Progenitor cell of endocrine pancreas (in vitro differentiated cells): ENCODE measurements at regions not wholly inside any gene's neighbourhood (a gene's known extent, or its start where the extent isn't known, plus 50 kb on each side); places are given as distances from the start of the nearest gene placed in this dataset.

Source experiments
- DNase-seq: peaks from one replicate; pipeline ENCODE4 v3.0.0; 2021; ENCODE audit warnings: low spot score; ENCODE audit not compliant: unreplicated experiment
- H3K27ac Mint-ChIP-seq: 2 replicates; pipeline ENCODE4 v1.8.0; 2021; ENCODE audit warnings: mild to moderate bottlenecking, moderate library complexity, mixed read lengths
- H3K27me3 Mint-ChIP-seq: 2 replicates; pipeline ENCODE4 v1.8.0; 2021; ENCODE audit warnings: mixed read lengths
- H3K36me3 Mint-ChIP-seq: 2 replicates; pipeline ENCODE4 v1.8.0; 2022; ENCODE audit warnings: mixed read lengths; ENCODE audit not compliant: insufficient read depth
- H3K4me1 Mint-ChIP-seq: 2 replicates; pipeline ENCODE4 v1.8.0; 2021; ENCODE audit warnings: low read depth, mixed read lengths
- H3K4me3 Mint-ChIP-seq: 2 replicates; pipeline ENCODE4 v1.8.0; 2021; ENCODE audit warnings: low read depth, mild to moderate bottlenecking, moderate library complexity, mixed read lengths
- H3K9me3 Mint-ChIP-seq: 2 replicates; pipeline ENCODE4 v1.8.0; 2021; ENCODE audit warnings: low read depth, mixed read lengths
- TF ChIP-seq, protein P1 (sequence below): fragments of 200-600 bp; sonication (generic); IDR thresholded peaks from one replicate; pipeline ENCODE4 v1.5.0; 2021; ENCODE audit warnings: antibody characterized with exemption, mild to moderate bottlenecking; ENCODE audit not compliant: unreplicated experiment

DNA sequence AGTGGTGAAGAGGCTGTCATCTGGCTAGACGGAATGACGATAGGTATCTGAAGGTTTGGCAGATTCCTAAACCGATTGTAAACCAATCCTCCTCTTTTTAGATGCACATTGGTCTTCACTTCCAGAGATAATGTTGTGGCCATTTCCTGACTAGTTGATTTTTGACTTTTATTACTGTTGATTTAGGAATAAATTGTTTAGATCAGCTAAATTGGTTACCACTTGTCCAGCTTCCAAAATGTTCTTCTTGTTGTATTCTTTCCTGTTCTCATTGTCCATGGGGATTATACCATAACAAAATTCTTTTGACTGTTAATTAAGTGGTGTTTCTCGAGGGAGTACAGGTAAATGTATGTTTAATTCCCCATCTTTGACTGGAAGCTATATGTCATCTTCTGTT, 119.7 kb downstream of the MACROH2A1 start:
- Mint-ChIP-seq H3K36me3 (no peaks in the 10 kb centered on the region), H3K9me3 (peaks cover 13% of the 10 kb centered on the region), H3K4me1 (no peaks in the 10 kb centered on the region), H3K27me3 (no peaks in the 10 kb centered on the region), H3K4me3 (no peak overlapping the region), H3K27ac (no peak overlapping the region)
- TF ChIP-seq, protein P1, sequence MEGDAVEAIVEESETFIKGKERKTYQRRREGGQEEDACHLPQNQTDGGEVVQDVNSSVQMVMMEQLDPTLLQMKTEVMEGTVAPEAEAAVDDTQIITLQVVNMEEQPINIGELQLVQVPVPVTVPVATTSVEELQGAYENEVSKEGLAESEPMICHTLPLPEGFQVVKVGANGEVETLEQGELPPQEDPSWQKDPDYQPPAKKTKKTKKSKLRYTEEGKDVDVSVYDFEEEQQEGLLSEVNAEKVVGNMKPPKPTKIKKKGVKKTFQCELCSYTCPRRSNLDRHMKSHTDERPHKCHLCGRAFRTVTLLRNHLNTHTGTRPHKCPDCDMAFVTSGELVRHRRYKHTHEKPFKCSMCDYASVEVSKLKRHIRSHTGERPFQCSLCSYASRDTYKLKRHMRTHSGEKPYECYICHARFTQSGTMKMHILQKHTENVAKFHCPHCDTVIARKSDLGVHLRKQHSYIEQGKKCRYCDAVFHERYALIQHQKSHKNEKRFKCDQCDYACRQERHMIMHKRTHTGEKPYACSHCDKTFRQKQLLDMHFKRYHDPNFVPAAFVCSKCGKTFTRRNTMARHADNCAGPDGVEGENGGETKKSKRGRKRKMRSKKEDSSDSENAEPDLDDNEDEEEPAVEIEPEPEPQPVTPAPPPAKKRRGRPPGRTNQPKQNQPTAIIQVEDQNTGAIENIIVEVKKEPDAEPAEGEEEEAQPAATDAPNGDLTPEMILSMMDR: no peak
- no peak for DNase-seq

GRCh38 chr5:135276151-135276550, 122.9 kb downstream of the MACROH2A1 start:
- H3K4me1 Mint-ChIP-seq: no peaks in the 10 kb centered on the region
- H3K27me3 Mint-ChIP-seq: peaks cover 5% of the 10 kb centered on the region
- no peak overlapping the region for H3K27ac Mint-ChIP-seq
- H3K4me3 Mint-ChIP-seq: no peak overlapping the region
- no peak for DNase-seq
- H3K36me3 Mint-ChIP-seq: no peaks in the 10 kb centered on the region
- TF ChIP-seq, protein P1: no peak
- peaks cover 3% of the 10 kb centered on the region for H3K9me3 Mint-ChIP-seq

DNA sequence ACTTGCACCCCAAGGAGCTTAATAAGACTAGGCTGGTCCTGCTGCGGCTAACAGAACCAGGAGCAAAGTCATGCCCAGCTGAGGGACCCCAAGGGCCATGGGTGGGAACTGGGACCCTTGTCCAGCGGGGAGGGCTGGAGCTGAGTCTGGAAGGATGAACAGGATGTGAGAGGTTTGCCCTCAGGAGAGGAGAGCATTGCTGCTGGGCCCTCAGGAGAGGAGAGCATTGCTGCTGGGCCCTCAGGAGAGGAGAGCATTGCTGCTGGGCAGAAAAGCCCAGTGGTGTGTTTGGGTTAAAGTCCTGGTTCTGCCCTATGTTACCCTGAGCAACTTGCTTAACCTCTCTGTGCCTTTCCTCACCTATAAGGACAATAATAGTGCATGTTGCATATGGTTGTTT, 125.8 kb downstream of the MACROH2A1 start:
- DNase-seq: no peak

DNA sequence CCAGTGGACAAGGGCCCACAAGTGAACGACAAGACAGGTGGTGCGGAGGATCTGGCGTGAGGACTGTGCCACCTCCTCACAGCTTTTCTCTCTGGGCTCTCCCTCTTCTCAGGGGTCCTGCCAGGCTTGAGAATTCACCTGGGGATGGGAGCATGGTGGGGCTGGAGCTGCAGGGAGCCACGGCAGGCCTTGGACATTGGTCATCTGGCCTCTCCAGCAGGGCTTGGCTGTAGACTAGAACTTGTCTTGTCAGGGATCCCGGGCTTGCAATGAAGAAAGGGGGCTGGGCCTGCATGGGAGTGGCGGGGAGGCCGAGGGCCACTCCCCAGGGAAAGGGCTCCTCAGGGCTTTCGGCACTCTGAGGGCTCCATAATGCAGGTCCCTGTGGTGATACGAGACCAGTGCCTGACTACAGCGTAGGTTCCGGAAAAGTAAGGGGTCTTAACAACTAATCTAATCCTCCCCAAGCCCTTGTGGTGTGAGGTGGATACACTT, 126.7 kb downstream of the MACROH2A1 start:
- no peak for DNase-seq
- Mint-ChIP-seq H3K9me3 (no peaks in the 10 kb centered on the region), H3K27me3 (peaks cover 6% of the 10 kb centered on the region), H3K36me3 (no peaks in the 10 kb centered on the region), H3K27ac (peak overlapping the region; percentile 31), H3K4me3 (no peak overlapping the region), H3K4me1 (peaks cover 1% of the 10 kb centered on the region)
- TF ChIP-seq, protein P1: no peak

More for the DNA sequence above, 125.8 kb downstream of the MACROH2A1 start:
- peaks cover 5% of the 10 kb centered on the region for H3K27me3 Mint-ChIP-seq
- no peak overlapping the region for H3K27ac Mint-ChIP-seq
- H3K9me3 Mint-ChIP-seq: peaks cover 3% of the 10 kb centered on the region
- H3K4me3 Mint-ChIP-seq: no peak overlapping the region
- no peaks in the 10 kb centered on the region for H3K36me3 Mint-ChIP-seq
- TF ChIP-seq, protein P1: no peak
- no peaks in the 10 kb centered on the region for H3K4me1 Mint-ChIP-seq

GRCh38 chr5:135271533-135272310, 127.3 kb downstream of the MACROH2A1 start:
- peak overlapping the region; percentile 31 for H3K27ac Mint-ChIP-seq
- no peak for DNase-seq
- no peak overlapping the region for H3K4me3 Mint-ChIP-seq
- H3K36me3 Mint-ChIP-seq: no peaks in the 10 kb centered on the region
- no peaks in the 10 kb centered on the region for H3K9me3 Mint-ChIP-seq
- peaks cover 9% of the 10 kb centered on the region for H3K27me3 Mint-ChIP-seq
- peaks cover 4% of the 10 kb centered on the region for H3K4me1 Mint-ChIP-seq
- TF ChIP-seq, protein P1: no peak
